ENCODE measurements at regions not wholly inside any gene's neighbourhood (a gene's known extent, or its start where the extent isn't known, plus 50 kb on each side); places are given as distances from the start of the nearest gene placed in this dataset.
"Not testable (repeated sequence)": the region's sequence is repeated elsewhere in the genome, so short reads cannot be mapped to it uniquely, and the experiment has no call there.

DNA sequence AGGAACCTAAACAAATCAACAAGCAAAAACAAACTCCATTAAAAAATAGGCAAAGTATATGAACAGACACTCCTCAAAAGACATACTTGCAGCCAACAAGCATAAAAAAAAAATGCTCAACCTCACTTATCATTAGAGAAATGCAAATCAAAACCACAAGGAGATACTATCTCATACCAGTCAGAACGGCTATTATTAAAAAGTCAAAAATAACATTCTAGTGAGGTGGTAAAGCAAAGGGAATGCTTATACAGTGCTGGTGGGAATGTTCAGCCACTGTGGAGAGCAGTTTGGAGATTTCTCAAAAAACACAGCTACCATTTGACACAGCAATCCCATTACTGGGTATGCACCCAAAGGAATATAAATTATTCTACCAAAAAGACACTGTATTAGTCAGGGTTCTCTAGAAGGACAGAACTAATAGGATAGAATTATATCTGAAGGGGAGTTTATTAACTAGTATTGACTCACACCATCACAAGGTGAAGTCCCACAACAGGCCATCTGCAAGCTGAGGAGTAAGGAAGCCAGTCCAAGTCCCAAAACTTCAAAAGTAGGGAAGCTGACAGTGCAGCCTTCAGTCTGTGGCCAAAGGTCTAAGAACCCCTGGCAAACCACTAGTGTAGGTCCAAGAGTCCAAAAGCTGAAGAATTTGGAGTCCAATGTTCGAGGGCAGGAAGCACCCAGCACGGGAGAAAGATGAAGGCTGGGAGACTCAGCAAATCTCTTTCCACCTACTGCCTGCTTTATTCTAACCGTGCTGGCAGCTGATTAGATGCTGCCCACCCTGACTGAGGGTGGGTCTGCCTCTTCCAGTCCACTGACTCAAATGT is 101.6 kb upstream of the KRAS start:
- no peak overlapping the region for H3K4me3 ChIP-seq (ENCODE audit: low read length)
- no peak for TF ChIP-seq CTCF (IDR thresholded peaks at IDR 0.05; ENCODE audit: insufficient read depth, low read depth, low read length, missing control alignments)
- DNase-seq (ENCODE audit: low read depth): no peak

DNA sequence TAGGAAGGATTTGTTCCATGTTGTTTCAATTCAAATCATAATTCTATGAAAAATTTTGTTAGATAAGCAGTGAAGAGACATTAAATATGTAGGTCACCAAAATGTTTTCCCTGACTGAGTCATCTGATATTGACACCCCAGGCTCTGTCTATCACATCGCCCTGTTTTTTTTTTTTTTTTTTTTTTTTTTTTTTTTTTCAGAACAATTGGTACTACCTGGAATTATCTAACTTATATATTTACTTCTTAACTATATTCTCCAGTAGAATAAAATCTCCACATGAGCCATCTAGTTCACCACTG is 97.8 kb upstream of the KRAS start:
- DNase-seq (ENCODE audit: low read depth): no peak
- TF ChIP-seq CTCF (IDR thresholded peaks at IDR 0.05; ENCODE audit: insufficient read depth, low read depth, low read length, missing control alignments): no peak
- no peak overlapping the region for H3K4me3 ChIP-seq (ENCODE audit: low read length)

DNA sequence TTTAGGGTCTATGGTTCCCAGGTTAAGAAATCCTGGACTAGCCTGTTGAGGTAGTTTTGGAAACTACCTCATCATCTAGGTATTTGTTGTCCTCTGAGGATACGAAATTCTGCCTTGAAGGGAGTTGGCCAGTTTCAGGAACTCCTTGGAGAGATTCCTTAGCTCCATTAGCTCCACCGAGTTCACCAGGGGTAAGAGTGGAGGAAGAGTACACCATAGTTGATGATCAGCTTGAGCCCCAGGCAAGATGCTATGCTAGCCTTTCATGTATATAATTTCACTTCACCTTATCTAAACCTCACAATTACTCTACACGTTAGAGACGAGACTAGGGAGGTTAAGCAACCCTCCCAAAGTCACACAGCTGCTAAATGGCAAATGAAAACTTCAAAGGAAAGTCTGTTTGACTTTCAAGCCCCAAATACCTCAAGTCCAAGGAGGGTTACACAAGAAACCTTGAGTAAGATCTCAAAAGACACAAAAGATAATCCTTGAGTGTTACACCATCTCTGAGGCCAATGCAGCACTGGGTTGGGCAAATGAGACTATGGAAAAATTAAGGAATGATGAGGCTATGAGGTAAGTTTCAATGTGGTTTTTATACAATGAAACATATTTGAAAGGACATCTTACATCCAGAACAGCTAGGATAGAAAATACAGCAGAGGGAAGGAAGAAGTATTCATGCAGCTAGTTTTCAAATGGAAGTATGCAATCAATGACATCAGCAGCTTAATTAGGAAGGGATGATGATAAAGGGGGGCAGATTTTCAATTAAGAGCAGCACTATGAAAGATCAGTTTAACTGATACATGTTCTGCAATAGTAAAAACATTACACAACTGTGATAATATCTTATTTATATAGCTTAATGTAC is 97.2 kb upstream of the KRAS start:
- no peak for TF ChIP-seq CTCF (IDR thresholded peaks at IDR 0.05; ENCODE audit: insufficient read depth, low read depth, low read length, missing control alignments)
- no peak overlapping the region for H3K4me3 ChIP-seq (ENCODE audit: low read length)
- peak; percentile 84 for DNase-seq (ENCODE audit: low read depth)

GRCh38 chr12:25341877-25342276 is 91.1 kb upstream of the KRAS start:
- not testable (repeated sequence) for DNase-seq (ENCODE audit: low read depth)

DNA sequence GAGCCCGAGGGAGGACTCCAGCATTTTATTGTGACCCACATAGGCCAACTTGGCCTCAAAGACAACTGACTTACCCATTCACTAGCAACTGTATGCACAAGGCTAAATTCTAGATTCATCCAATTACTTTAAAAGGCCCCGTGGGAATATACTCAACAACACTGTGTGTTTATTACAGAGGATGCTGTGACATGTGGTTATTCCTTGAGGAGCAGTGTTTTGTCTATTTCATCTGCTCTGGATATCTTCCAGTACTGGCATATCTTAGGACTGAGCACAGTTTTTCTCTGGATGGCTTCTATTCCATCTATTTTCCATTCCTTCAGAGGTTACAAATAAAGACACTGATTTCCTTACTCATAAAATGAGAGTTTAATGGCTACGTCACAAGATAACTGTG is 87.2 kb upstream of the KRAS start:
- H3K4me3 ChIP-seq (ENCODE audit: low read length): no peak overlapping the region
- no peak for TF ChIP-seq CTCF (IDR thresholded peaks at IDR 0.05; ENCODE audit: insufficient read depth, low read depth, low read length, missing control alignments)
- no peak for DNase-seq (ENCODE audit: low read depth)

More at GRCh38 chr12:25341877-25342276, 91.1 kb upstream of the KRAS start:
- H3K4me3 ChIP-seq (ENCODE audit: low read length): not testable (repeated sequence)

- H3K4me3 ChIP-seq (ENCODE audit: low read length): no peak overlapping the region
- DNase-seq (ENCODE audit: low read depth): no peak
- TF ChIP-seq CTCF (IDR thresholded peaks at IDR 0.05; ENCODE audit: insufficient read depth, low read depth, low read length, missing control alignments): no peak
Observed at GRCh38 chr12:25332143-25332542, 81.4 kb upstream of the KRAS start.

DNA sequence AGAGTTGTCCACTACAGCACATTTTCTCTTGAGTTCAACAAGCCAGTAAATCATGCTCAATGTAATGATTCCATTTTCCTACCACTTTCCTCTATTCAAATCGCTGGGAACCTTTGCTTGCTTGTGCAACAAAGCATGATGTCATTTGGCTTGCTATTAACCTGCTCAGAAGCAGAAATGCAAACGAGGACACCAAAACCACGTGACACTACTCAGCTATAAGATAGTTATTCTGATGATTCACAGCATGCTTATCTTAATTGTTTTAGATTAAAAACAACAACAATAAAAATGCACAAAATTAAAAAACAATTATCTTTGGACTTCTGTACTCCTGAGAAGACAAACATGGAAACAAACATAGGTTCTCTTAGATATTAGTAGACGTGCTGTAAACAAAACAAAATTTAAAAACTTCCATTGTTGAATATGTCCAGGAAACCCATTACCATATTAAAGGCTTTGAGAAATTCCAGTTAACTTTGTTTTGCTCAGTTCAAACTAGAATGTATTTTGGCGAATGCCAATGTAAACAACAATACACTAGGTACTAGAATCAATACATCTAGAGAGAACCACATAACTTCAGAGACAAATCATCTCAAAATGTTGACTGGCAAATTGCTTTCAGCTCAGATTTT is 77.5 kb upstream of the KRAS start:
- peak; percentile 90 for DNase-seq (ENCODE audit: low read depth)
- no peak overlapping the region for H3K4me3 ChIP-seq (ENCODE audit: low read length)
- TF ChIP-seq CTCF (IDR thresholded peaks at IDR 0.05; ENCODE audit: insufficient read depth, low read depth, low read length, missing control alignments): no peak
